ENCODE measurements at regions not wholly inside any gene's neighbourhood (a gene's known extent, or its start where the extent isn't known, plus 50 kb on each side); places are given as distances from the start of the nearest gene placed in this dataset.

GRCh38 chr13:63344711-63345110 is 1929.1 kb upstream of the PCDH20 start:
- H3K27ac ChIP-seq: no peak overlapping the region
- TF ChIP-seq CTCF (IDR thresholded peaks at IDR 0.05; ENCODE audit: low read depth, low read length): no peak
- no peaks in the 10 kb centered on the region for H3K27me3 ChIP-seq (ENCODE audit: insufficient read depth, low read depth, severe bottlenecking)
- H3K4me3 ChIP-seq (ENCODE audit: low read depth, low read length): no peak overlapping the region
- DNase-seq: no peak
- no peaks in the 10 kb centered on the region for H3K9me3 ChIP-seq (ENCODE audit: severe bottlenecking)
- no peaks in the 10 kb centered on the region for H3K36me3 ChIP-seq

GRCh38 chr13:63337921-63338320 is 1922.3 kb upstream of the PCDH20 start:
- H3K36me3 ChIP-seq: no peaks in the 10 kb centered on the region
- no peaks in the 10 kb centered on the region for H3K9me3 ChIP-seq (ENCODE audit: severe bottlenecking)
- H3K4me3 ChIP-seq (ENCODE audit: low read depth, low read length): no peak overlapping the region
- H3K27ac ChIP-seq: no peak overlapping the region
- no peaks in the 10 kb centered on the region for H3K27me3 ChIP-seq (ENCODE audit: insufficient read depth, low read depth, severe bottlenecking)
- no peak for DNase-seq
- no peak for TF ChIP-seq CTCF (IDR thresholded peaks at IDR 0.05; ENCODE audit: low read depth, low read length)

GRCh38 chr13:63337041-63337440 is 1921.4 kb upstream of the PCDH20 start:
- Histone ChIP-seq H3K27me3 (ENCODE audit: insufficient read depth, low read depth, severe bottlenecking) (no peaks in the 10 kb centered on the region), H3K36me3 (no peaks in the 10 kb centered on the region), H3K27ac (no peak overlapping the region), H3K4me3 (ENCODE audit: low read depth, low read length) (no peak overlapping the region), H3K9me3 (ENCODE audit: severe bottlenecking) (no peaks in the 10 kb centered on the region)
- DNase-seq: no peak
- TF ChIP-seq CTCF (IDR thresholded peaks at IDR 0.05; ENCODE audit: low read depth, low read length): no peak

- Histone ChIP-seq H3K27me3 (ENCODE audit: insufficient read depth, low read depth, severe bottlenecking) (no peaks in the 10 kb centered on the region), H3K4me3 (ENCODE audit: low read depth, low read length) (no peak overlapping the region), H3K27ac (no peak overlapping the region), H3K9me3 (ENCODE audit: severe bottlenecking) (no peaks in the 10 kb centered on the region), H3K36me3 (no peaks in the 10 kb centered on the region)
- no peak for TF ChIP-seq CTCF (IDR thresholded peaks at IDR 0.05; ENCODE audit: low read depth, low read length)
- DNase-seq: no peak
Observed at GRCh38 chr13:63336549-63336948, 1920.9 kb upstream of the PCDH20 start.

GRCh38 chr13:63327584-63327983 is 1911.9 kb upstream of the PCDH20 start:
- H3K27ac ChIP-seq: no peak overlapping the region
- TF ChIP-seq CTCF (IDR thresholded peaks at IDR 0.05; ENCODE audit: low read depth, low read length): no peak
- no peak for DNase-seq
- no peaks in the 10 kb centered on the region for H3K27me3 ChIP-seq (ENCODE audit: insufficient read depth, low read depth, severe bottlenecking)
- H3K36me3 ChIP-seq: no peaks in the 10 kb centered on the region
- H3K4me3 ChIP-seq (ENCODE audit: low read depth, low read length): no peak overlapping the region
- no peaks in the 10 kb centered on the region for H3K9me3 ChIP-seq (ENCODE audit: severe bottlenecking)

- TF ChIP-seq CTCF (IDR thresholded peaks at IDR 0.05; ENCODE audit: low read depth, low read length): no peak
- H3K9me3 ChIP-seq (ENCODE audit: severe bottlenecking): no peaks in the 10 kb centered on the region
- H3K27ac ChIP-seq: no peak overlapping the region
- H3K4me3 ChIP-seq (ENCODE audit: low read depth, low read length): no peak overlapping the region
- no peak for DNase-seq
- H3K27me3 ChIP-seq (ENCODE audit: insufficient read depth, low read depth, severe bottlenecking): no peaks in the 10 kb centered on the region
- H3K36me3 ChIP-seq: no peaks in the 10 kb centered on the region
Observed at GRCh38 chr13:63323441-63323840, 1907.8 kb upstream of the PCDH20 start.
